GM12878 (cell line): ENCODE measurements at regions not wholly inside any gene's neighbourhood (a gene's known extent, or its start where the extent isn't known, plus 50 kb on each side); places are given as distances from the start of the nearest gene placed in this dataset.

Source experiments
- ATAC-seq: fragments of 200-7000 bp; cut with Tn5 transposase; 3 replicates; pipeline ENCODE4 v1.9.1; 2020; ENCODE audit warnings: mild to moderate bottlenecking, moderate library complexity
- BruUV-seq: library from RNA; stranded (reverse); fragments of 400-500 nt; replicated peaks from 2 replicates; lab custom pipeline; 2021; lab: Mats Ljungman, UMichigan
- CTCF ChIA-PET: fragments of 300-600 bp; sonication (Branson Sonifier 250); formaldehyde crosslinking; extraction: SDS; loops from one replicate; lab custom pipeline; 2021; ENCODE audit warnings: inconsistent platforms; lab: Yijun Ruan, JAX
- POLR2A ChIA-PET: fragments of 350-600 bp; formaldehyde crosslinking; extraction: SDS; loops from one replicate; lab custom pipeline; 2021; ENCODE audit warnings: inconsistent platforms; lab: Charles Lee
- RAD21 ChIA-PET: fragments of 300-600 bp; sonication (Branson Sonifier 250); formaldehyde crosslinking; loops from one replicate; lab custom pipeline; 2023; ENCODE audit warnings: antibody characterized with exemption; ENCODE audit not compliant: unreplicated experiment; lab: Charles Lee
- SMC1A ChIA-PET: fragments of 300-600 bp; sonication (Branson Sonifier 250); formaldehyde crosslinking; loops from one replicate; lab custom pipeline; 2023; ENCODE audit not compliant: unreplicated experiment, uncharacterized antibody; lab: Charles Lee
- DNase-seq: peaks from one replicate; pipeline ENCODE4 v3.0.0-alpha.2; 2011; ENCODE audit warnings: low read depth, low spot score
- FAIRE-seq: peaks from 3 replicates; lab custom pipeline; 2011; peaks lifted over from hg19 to GRCh38; lab: Jason Lieb, UNC
- H2AFZ ChIP-seq: 2 replicates; pipeline ENCODE4 v1.6.0; 2011; ENCODE audit warnings: low read depth, low read length, control low read depth; ENCODE audit not compliant: control insufficient read depth
- H3K27ac ChIP-seq: 2 replicates; pipeline ENCODE4 v1.5.1; 2011; ENCODE audit warnings: control low read depth; ENCODE audit not compliant: control insufficient read depth, insufficient read depth
- H3K27me3 ChIP-seq, 2 experiments: replicated peaks in 1 of 2; 2 replicates each; pipeline versions ENCODE4 v1.6.0 to v1.6.1; 2011; ENCODE audit warnings: low read length in 1 of 2; ENCODE audit not compliant: control insufficient read depth in 2 of 2, insufficient read depth in 2 of 2
- H3K36me3 ChIP-seq, 2 experiments: 2 replicates each; pipeline ENCODE4 v1.5.1; 2011; ENCODE audit warnings: low read length in 1 of 2; ENCODE audit not compliant: control insufficient read depth in 2 of 2, insufficient read depth in 2 of 2
- H3K4me1 ChIP-seq: 2 replicates; pipeline ENCODE4 v1.6.1; 2011; ENCODE audit warnings: mild to moderate bottlenecking, low read length, moderate library complexity, mixed read lengths; ENCODE audit not compliant: control insufficient read depth, insufficient read depth
- H3K4me2 ChIP-seq: 2 replicates; pipeline ENCODE4 v1.6.0; 2011; ENCODE audit warnings: control low read depth; ENCODE audit not compliant: control insufficient read depth, insufficient read depth
- H3K4me3 ChIP-seq: fragments of 200-600 bp; sonication (generic); 2 replicates; pipeline ENCODE4 v1.5.1; 2016
- H3K79me2 ChIP-seq: 2 replicates; pipeline ENCODE4 v1.6.0; 2011; ENCODE audit warnings: low read length; ENCODE audit not compliant: control insufficient read depth, insufficient read depth
- H3K9ac ChIP-seq: 2 replicates; pipeline ENCODE4 v1.8.0; 2011; ENCODE audit warnings: low read length, control low read depth, mixed read lengths; ENCODE audit not compliant: control insufficient read depth, insufficient read depth
- H3K9me3 ChIP-seq: replicated peaks from 3 replicates; pipeline ENCODE4 v1.5.1; 2011; ENCODE audit warnings: mild to moderate bottlenecking, low read length; ENCODE audit not compliant: control insufficient read depth, insufficient read depth
- H4K20me1 ChIP-seq: 2 replicates; pipeline ENCODE4 v1.6.0; 2011; ENCODE audit not compliant: control insufficient read depth, insufficient read depth
- CHD1 ChIP-seq: IDR thresholded peaks from 2 replicates; pipeline ENCODE4 v1.6.1; 2012; ENCODE audit warnings: low read depth, low read length, improper control_type of control experiment
- EP300 ChIP-seq, 2 experiments: fragments of 150-350 bp in 1 of 2; IDR thresholded peaks; 2 replicates each; pipeline ENCODE4 v1.6.1; 2011 to 2012; ENCODE audit warnings: low read depth in 2 of 2, low read length in 2 of 2, borderline replicate concordance in 1 of 2, improper control_type of control experiment in 1 of 2, inconsistent platforms in 1 of 2; ENCODE audit not compliant: control insufficient read depth in 1 of 2
- GABPA ChIP-seq: IDR thresholded peaks from 2 replicates; pipeline ENCODE4 v1.6.1; 2014; ENCODE audit warnings: antibody characterized with exemption, low read depth, mild to moderate bottlenecking, inconsistent platforms
- POLR2A ChIP-seq: IDR thresholded peaks from 2 replicates; pipeline ENCODE4 v1.6.1; 2011; ENCODE audit warnings: low read depth, mild to moderate bottlenecking, low read length
- POLR2AphosphoS2 ChIP-seq: IDR thresholded peaks from 2 replicates; pipeline ENCODE4 v1.6.1; 2011; ENCODE audit warnings: low read depth, mild to moderate bottlenecking, low read length, improper control_type of control experiment, moderate library complexity
- RAD21 ChIP-seq: IDR thresholded peaks from 2 replicates; pipeline ENCODE4 v1.6.1; 2011; ENCODE audit warnings: mild to moderate bottlenecking, low read depth, low read length, moderate library complexity; ENCODE audit not compliant: insufficient read depth
- RAD51 ChIP-seq: fragments of 450-650 bp; IDR thresholded peaks from 2 replicates; pipeline ENCODE4 v1.6.1; 2016; ENCODE audit warnings: moderate library complexity, mild to moderate bottlenecking, inconsistent platforms
- TAF1 ChIP-seq: IDR thresholded peaks from 2 replicates; pipeline ENCODE4 v1.6.1; 2011; ENCODE audit warnings: mild to moderate bottlenecking, low read depth, low read length, borderline replicate concordance
- TARDBP ChIP-seq: IDR thresholded peaks from 2 replicates; pipeline ENCODE4 v1.6.1; 2016; ENCODE audit warnings: borderline replicate concordance
- ZBTB11 ChIP-seq: fragments of 450-650 bp; formaldehyde crosslinking; IDR thresholded peaks from 2 replicates; pipeline ENCODE4 v1.5.0; 2022; ENCODE audit warnings: mild to moderate bottlenecking, missing genetic modification characterization
- ZBTB40 ChIP-seq: fragments of 450-650 bp; IDR thresholded peaks from 2 replicates; pipeline ENCODE4 v1.6.1; 2016; ENCODE audit warnings: mild to moderate bottlenecking, moderate library complexity, borderline replicate concordance
- WGBS: methylation state at CpG from one replicate; pipeline ENCODE4 v1.1.6; 2016; ENCODE audit warnings: low lambda C conversion rate; ENCODE audit not compliant: insufficient replicate concordance, insufficient coverage; ENCODE audit errors: missing lambda C conversion rate; 5-methylcytosine and 5-hydroxymethylcytosine counted together
- in situ Hi-C: fragments of 300-500 bp; cut with MboI; formaldehyde crosslinking; loops from 9 replicates; pipeline ENCODE4 v1.14.3; 2018; ENCODE audit warnings: mixed read lengths
- intact Hi-C: fragments of 100-400 bp; cut with micrococcal nuclease; formaldehyde crosslinking; loops from one replicate; pipeline ENCODE4 v1.14.2; 2022; ENCODE audit not compliant: unreplicated experiment
- TF ChIP-seq, protein P1 (sequence below): fragments of 450-650 bp; IDR thresholded peaks from 2 replicates; pipeline ENCODE4 v1.6.1; 2014; ENCODE audit warnings: mild to moderate bottlenecking
- TF ChIP-seq, protein P2 (sequence below): fragments of 450-650 bp; formaldehyde crosslinking; IDR thresholded peaks from 2 replicates; pipeline ENCODE4 v1.4.0; 2022; ENCODE audit warnings: mild to moderate bottlenecking, moderate library complexity

- ChIA-PET POLR2A (no interaction called here), RAD21 (no interaction called here), CTCF (no interaction called here), SMC1A (no interaction called here)
- FAIRE-seq (no peak), ATAC-seq (no peak), DNase-seq (no peak)
- no TSS peak for BruUV-seq
- Histone ChIP-seq H3K79me2 (no peaks in the 10 kb centered on the region), H3K9me3 (no peaks in the 10 kb centered on the region; the same call in 2 of the 3 replicates), H3K27me3 (no peaks in the 10 kb centered on the region), H3K4me2 (no peak overlapping the region), H3K4me1 (no peaks in the 10 kb centered on the region), H3K4me3 (no peak overlapping the region), H3K27ac (no peak overlapping the region), H3K9ac (no peak overlapping the region), H2AFZ (no peak overlapping the region), H3K36me3 (no peaks in the 10 kb centered on the region), H4K20me1 (no peaks in the 10 kb centered on the region)
- intact Hi-C loops: no loop called here
- in situ Hi-C loops: loop anchor here (25.0 kb wide), 1 partner anchor 1914 kb away; no protein-coding TSS in a partner anchor
- 11% methylated on average over 5 of the region's 5 CpGs for WGBS
- TF ChIP-seq, protein P1, sequence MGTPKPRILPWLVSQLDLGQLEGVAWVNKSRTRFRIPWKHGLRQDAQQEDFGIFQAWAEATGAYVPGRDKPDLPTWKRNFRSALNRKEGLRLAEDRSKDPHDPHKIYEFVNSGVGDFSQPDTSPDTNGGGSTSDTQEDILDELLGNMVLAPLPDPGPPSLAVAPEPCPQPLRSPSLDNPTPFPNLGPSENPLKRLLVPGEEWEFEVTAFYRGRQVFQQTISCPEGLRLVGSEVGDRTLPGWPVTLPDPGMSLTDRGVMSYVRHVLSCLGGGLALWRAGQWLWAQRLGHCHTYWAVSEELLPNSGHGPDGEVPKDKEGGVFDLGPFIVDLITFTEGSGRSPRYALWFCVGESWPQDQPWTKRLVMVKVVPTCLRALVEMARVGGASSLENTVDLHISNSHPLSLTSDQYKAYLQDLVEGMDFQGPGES: no peak
- no peak for TF ChIP-seq POLR2AphosphoS2
- no peak for TF ChIP-seq ZBTB40
- TF ChIP-seq RAD21: no peak
- TF ChIP-seq, protein P2, sequence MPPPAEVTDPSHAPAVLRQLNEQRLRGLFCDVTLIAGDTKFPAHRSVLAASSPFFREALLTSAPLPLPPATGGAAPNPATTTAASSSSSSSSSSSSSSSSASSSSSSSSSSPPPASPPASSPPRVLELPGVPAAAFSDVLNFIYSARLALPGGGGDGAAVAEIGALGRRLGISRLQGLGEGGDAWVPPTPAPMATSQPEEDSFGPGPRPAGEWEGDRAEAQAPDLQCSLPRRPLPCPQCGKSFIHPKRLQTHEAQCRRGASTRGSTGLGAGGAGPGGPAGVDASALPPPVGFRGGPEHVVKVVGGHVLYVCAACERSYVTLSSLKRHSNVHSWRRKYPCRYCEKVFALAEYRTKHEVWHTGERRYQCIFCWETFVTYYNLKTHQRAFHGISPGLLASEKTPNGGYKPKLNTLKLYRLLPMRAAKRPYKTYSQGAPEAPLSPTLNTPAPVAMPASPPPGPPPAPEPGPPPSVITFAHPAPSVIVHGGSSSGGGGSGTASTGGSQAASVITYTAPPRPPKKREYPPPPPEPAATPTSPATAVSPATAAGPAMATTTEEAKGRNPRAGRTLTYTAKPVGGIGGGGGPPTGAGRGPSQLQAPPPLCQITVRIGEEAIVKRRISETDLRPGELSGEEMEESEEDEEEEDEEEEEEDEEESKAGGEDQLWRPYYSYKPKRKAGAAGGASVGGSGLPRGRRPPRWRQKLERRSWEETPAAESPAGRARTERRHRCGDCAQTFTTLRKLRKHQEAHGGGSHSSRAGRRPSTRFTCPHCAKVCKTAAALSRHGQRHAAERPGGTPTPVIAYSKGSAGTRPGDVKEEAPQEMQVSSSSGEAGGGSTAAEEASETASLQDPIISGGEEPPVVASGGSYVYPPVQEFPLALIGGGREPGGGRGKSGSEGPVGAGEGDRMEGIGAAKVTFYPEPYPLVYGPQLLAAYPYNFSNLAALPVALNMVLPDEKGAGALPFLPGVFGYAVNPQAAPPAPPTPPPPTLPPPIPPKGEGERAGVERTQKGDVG (CRISPR knock-in tag): no peak
- TF ChIP-seq TARDBP: no peak
- TF ChIP-seq POLR2A: no peak
- TF ChIP-seq RAD51: no peak
- no peak for TF ChIP-seq CHD1
- TF ChIP-seq ZBTB11 (CRISPR knock-in tag): no peak
- no peak for TF ChIP-seq GABPA
- TF ChIP-seq EP300 (IDR thresholded peaks at IDR 0.05; ENCODE audit: borderline replicate concordance in 1 of 2, control insufficient read depth in 1 of 2, low read depth in 2 of 2, low read length in 2 of 2): no peak
- no peak for TF ChIP-seq TAF1
Observed at GRCh38 chr22:48476577-48476976, 1351.1 kb downstream of the BRD1 start.
